VCaP (cell line): ENCODE measurements at regions not wholly inside any gene's neighbourhood (a gene's known extent, or its start where the extent isn't known, plus 50 kb on each side); places are given as distances from the start of the nearest gene placed in this dataset.
A peak's percentile ranks its signal among the peaks of the same experiment; 100 is the strongest.

Experiments
- H3K27ac ChIP-seq: fragments of 450-650 bp; 2 replicates; pipeline ENCODE4 v1.5.1; 2017
- CTCF ChIP-seq: fragments of 450-650 bp; conservative IDR thresholded peaks from 2 replicates; pipeline ENCODE4 v1.5.1; 2017; ENCODE audit warnings: mild to moderate bottlenecking, moderate library complexity

- no peak for TF ChIP-seq CTCF
- no peak overlapping the region for H3K27ac ChIP-seq
These were observed 120.5 kb downstream of the TRIM27 start for GRCh38 chr6:28803337-28803709.

GRCh38 chr6:28807682-28808280, 116.0 kb downstream of the TRIM27 start:
- TF ChIP-seq CTCF = no peak
- H3K27ac ChIP-seq = no peak overlapping the region

GRCh38 chr6:28808383-28808782, 115.4 kb downstream of the TRIM27 start:
- no peak for TF ChIP-seq CTCF
- no peak overlapping the region for H3K27ac ChIP-seq

- peak; percentile 72 for TF ChIP-seq CTCF
- 0 out of 2 replicates have a peak overlapping the region, but pooled peaks have one; percentile 15 for H3K27ac ChIP-seq
These were observed 113.7 kb downstream of the TRIM27 start for GRCh38 chr6:28809947-28810658.

- TF ChIP-seq CTCF = no peak
- 0 out of 2 replicates have a peak overlapping the region, but pooled peaks have one; percentile 15 for H3K27ac ChIP-seq
These were observed 113.1 kb downstream of the TRIM27 start for GRCh38 chr6:28810659-28811053.

- no peak overlapping the region for H3K27ac ChIP-seq
- no peak for TF ChIP-seq CTCF
These were observed 111.9 kb downstream of the TRIM27 start for GRCh38 chr6:28811873-28812272.

- TF ChIP-seq CTCF = no peak
- H3K27ac ChIP-seq = no peak overlapping the region
These were observed 110.8 kb downstream of the TRIM27 start for GRCh38 chr6:28812778-28813569.
